ENCODE measurements at regions not wholly inside any gene's neighbourhood (a gene's known extent, or its start where the extent isn't known, plus 50 kb on each side); places are given as distances from the start of the nearest gene placed in this dataset.
"Not testable (repeated sequence)": the region's sequence is repeated elsewhere in the genome, so short reads cannot be mapped to it uniquely, and the experiment has no call there.

- no peak for DNase-seq (ENCODE audit: low read depth)
These were observed 50.7 kb upstream of the SYNDIG1 start for GRCh38 chr20:24418731-24419130.

DNA sequence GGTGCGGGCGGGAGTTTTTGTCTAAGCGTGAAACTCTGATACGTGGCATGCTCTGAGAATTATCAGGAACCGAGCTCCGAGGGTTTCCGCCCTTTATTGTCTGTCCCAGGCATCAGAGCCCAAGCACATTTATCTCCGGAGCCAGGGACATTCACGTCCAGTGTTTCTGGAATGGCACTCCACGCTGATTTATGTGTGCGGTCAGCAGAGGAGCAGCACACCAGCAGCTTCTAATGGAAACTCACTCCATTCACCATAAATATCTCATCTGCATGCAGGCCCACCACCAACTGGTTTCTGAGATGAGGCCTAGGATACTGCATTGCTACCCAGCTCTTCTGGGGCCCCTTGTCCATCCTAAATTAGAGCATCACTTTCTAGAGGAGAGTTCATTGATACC is 51.9 kb upstream of the SYNDIG1 start:
- no peak for DNase-seq (ENCODE audit: low read depth)

GRCh38 chr20:24415444-24415843 is 54.0 kb upstream of the SYNDIG1 start:
- not testable (repeated sequence) for DNase-seq (ENCODE audit: low read depth)

GRCh38 chr20:24411834-24412216 is 57.6 kb upstream of the SYNDIG1 start:
- DNase-seq (ENCODE audit: low read depth): no peak

- DNase-seq (ENCODE audit: low read depth): no peak
These were observed 58.2 kb upstream of the SYNDIG1 start for GRCh38 chr20:24411003-24411833.

- DNase-seq (ENCODE audit: low read depth): no peak
These were observed 62.3 kb upstream of the SYNDIG1 start for GRCh38 chr20:24407151-24407550.

GRCh38 chr20:24406750-24407149 is 62.7 kb upstream of the SYNDIG1 start:
- no peak for DNase-seq (ENCODE audit: low read depth)

DNA sequence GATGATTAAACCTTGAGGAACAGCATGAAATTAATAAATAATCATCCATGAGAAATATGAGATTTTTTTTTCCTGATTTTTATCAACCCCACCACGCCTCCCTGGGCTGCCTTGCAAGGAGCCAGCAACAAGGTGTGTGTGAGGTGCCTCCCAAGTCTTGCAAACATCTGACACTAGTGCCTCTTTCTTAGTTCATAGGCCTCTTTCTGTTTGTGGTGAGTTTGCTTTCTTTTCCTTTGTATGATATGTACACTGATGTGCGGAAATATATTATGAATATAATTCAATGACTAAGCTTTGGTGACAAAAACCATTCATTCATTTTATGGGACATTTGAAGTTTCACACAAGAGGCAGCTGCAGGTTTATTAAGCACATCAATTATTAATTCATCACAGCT is 63.2 kb upstream of the SYNDIG1 start:
- no peak for DNase-seq (ENCODE audit: low read depth)

- DNase-seq (ENCODE audit: low read depth): no peak
These were observed 63.6 kb upstream of the SYNDIG1 start for GRCh38 chr20:24405810-24406209.

DNA sequence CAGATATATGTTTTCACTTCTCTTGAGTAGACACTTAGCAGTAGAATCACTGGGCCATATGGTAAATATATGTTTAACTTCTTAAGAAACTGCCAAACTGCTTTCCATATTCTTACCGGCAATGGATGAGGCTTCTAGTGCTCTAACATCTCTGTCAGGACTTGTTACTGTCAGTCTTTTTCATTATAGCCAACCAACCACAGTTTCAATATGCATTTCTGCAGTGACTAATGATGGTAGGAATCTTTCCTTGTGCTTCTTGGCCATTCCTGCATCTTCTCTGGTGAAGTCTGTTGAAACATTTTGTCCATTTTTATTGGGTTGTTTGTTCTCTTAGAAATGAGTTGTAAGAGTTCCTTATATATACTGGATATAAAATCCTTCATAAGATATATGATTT is 66.0 kb upstream of the SYNDIG1 start:
- DNase-seq (ENCODE audit: low read depth): no peak

DNA sequence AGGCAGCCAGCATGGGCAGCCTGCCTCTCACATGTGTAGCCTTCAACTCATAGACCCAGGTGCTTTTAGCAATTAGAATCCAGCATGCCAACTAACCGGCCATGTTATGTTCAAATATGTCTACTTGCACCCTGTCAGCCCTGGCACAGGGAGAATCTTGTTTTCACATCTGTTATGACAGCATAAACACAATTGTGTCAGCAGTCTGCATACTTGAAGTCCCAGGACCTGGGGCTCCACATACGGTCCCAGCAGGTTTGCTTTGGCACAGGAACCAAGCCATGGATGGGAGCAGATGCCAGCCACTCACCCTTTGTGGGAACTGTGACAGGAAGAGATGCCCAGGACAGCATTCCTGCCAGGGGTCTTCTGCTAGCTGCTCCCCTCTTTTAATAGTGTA is 67.2 kb upstream of the SYNDIG1 start:
- DNase-seq (ENCODE audit: low read depth): no peak

DNA sequence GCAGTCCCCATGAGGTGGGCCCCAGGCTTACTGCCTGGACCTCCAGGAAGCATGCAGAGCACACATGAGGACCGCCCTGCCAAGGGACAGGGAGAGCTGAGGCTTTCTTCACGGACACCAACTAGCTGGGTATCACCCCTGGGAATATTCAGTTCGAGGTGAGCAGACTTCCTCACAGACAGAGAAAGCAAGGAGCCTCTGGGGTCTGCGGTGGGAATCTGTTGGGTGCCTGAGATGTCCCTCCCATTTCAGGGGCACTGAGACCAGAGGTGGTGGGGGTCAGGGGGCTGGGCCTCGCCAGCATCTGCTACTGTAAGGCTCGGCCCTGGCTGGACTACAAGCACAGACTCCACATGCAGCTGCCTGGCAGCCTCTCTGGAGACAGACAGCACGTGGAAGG is 74.3 kb upstream of the SYNDIG1 start:
- no peak for DNase-seq (ENCODE audit: low read depth)

DNA sequence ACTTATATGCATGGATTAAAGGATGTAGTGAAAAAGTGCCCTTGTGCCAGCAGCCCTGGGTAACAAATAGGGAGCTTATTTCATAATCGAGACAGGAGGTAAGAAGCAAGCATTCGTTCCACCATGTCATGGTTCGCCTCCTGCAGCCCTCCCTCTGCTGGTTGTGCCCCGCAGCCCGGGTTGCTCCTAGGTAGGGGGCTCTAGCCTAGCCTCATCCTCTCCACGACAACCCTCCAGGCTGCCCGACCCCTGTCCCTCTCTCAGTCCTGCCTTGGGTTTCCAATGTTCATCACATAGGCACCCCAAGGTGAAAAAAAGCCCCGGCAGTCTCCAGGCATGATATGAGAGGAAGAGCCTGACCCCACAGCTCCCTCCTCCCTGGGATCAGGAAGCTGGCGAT is 75.5 kb upstream of the SYNDIG1 start:
- no peak for DNase-seq (ENCODE audit: low read depth)

DNA sequence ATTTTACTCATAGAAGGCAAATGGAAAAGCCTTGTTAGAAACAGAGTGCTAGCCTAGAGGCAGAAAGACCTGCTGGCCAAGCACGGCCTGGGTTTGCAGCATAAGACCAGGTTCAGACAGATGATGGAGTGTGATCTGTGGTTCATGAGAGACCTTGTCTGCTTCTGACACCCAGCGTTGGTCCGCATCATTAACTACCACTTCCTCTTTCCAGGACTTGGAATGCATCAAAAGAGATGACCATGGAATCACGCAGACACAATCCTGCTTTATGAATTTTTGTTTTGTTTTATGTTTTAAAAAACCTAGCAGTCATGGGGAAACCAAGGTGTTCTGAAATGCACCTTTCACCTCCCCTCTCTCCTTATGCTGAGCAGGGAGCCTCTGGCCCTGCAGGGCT is 76.8 kb upstream of the SYNDIG1 start:
- DNase-seq (ENCODE audit: low read depth): no peak

- no peak for DNase-seq (ENCODE audit: low read depth)
These were observed 79.7 kb upstream of the SYNDIG1 start for GRCh38 chr20:24389686-24390085.

GRCh38 chr20:24388828-24389380 is 80.5 kb upstream of the SYNDIG1 start:
- DNase-seq (ENCODE audit: low read depth): no peak

- DNase-seq (ENCODE audit: low read depth): no peak
These were observed 83.9 kb upstream of the SYNDIG1 start for GRCh38 chr20:24385547-24385946.

- DNase-seq (ENCODE audit: low read depth): no peak
These were observed 84.6 kb upstream of the SYNDIG1 start for GRCh38 chr20:24384865-24385264.

GRCh38 chr20:24382743-24383142 is 86.7 kb upstream of the SYNDIG1 start:
- DNase-seq (ENCODE audit: low read depth): no peak

- no peak for DNase-seq (ENCODE audit: low read depth)
These were observed 87.1 kb upstream of the SYNDIG1 start for GRCh38 chr20:24382331-24382730.

DNA sequence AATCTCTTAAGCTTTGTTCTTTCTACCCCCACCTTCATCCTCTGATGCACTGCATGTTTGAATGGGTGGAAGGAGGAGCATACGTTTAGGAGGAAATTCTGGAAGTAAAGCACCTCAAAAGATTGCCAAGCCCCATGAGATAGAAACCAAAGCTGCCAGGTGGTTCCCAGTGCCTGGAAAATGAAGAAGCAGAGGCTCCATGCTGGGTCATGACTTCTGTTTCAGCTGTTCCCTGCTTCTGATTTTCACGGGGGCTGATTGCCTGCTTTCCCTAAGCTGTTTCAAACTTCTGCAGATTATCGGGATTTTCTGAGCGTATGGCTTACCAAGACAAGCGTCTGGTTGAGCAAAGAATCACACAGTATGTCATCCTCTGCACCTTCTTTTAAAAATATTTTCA is 87.5 kb upstream of the SYNDIG1 start:
- no peak for DNase-seq (ENCODE audit: low read depth)

DNA sequence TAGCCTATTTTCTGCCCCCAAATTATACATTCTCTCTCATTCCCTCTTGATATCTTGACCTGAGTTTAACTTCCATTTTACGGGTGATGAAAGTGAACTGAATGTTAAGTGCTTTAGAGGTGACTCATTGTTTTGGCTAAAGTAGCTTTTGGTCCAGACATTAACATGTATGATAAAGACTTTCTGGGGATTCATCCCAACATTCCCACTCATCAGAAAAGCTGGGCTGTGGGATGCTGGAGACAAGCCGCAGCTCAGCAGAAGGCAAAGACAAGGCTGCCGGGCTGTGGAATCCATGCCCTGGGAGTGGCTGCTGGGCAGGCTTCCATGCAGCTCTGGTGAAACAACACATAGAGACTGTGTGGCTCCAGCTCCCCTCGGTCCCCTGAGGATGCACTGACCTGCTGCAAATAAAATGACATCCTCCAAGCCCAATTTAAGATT is 89.9 kb upstream of the SYNDIG1 start:
- no peak for DNase-seq (ENCODE audit: low read depth)

DNA sequence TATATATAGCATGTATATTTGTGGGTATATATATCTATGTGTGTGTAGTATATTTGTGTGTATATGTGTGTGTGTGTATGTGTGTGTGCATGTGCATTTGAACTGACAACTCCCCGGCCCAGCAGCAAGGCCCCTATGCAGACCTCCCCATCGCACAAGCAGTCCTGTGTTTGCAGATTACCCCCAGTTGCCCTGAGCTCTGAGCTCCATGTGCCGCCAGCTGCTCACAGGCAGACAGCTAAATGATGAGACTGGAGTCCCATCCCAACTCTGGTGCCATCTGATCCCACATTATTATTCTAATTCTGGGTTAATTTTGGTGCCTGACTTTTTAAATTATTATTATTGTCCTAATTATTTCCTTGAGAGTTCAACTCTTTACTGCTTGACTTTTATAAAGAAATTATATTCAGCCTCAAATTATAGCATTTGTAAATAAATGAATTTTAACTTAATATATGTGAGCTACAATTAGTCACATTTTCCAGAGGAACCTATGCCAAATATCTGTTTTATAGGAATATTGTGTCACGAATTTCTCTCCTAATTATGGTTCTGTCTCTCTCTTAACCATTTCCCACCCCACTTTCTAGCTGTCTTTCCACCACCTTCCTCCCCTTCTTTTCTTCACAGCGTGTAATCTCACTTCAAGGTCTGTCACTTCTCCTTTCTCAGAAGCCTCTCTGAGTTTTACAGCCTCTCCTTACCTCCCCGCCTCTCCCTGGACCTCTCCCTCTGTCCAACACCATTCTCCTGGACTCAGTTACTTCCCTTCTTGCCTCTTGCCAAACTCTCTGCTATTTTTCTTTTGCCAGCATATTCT is 90.6 kb upstream of the SYNDIG1 start:
- no peak for DNase-seq (ENCODE audit: low read depth)
